Calu3 (cell line): ENCODE measurements at regions not wholly inside any gene's neighbourhood (a gene's known extent, or its start where the extent isn't known, plus 50 kb on each side); places are given as distances from the start of the nearest gene placed in this dataset.

Source experiments
- BruUV-seq: library from RNA; stranded (reverse); fragments of 400-500 nt; replicated peaks from 2 replicates; lab custom pipeline; 2021; lab: Mats Ljungman, UMichigan
- CTCF ChIA-PET: fragments of 300-600 bp; sonication (Branson Sonifier 250); formaldehyde crosslinking; loops from one replicate; lab custom pipeline; 2022; ENCODE audit warnings: antibody characterized with exemption; lab: Charles Lee
- DNase-seq: peaks from one replicate; pipeline ENCODE4 v3.0.0; 2022
- H3K27ac Mint-ChIP-seq: one replicate; pipeline ENCODE4 v1.8.0; 2022; ENCODE audit warnings: mixed read lengths; ENCODE audit not compliant: unreplicated experiment
- H3K27me3 Mint-ChIP-seq: one replicate; pipeline ENCODE4 v1.8.0; 2022; ENCODE audit warnings: mixed read lengths; ENCODE audit not compliant: unreplicated experiment
- H3K36me3 Mint-ChIP-seq: one replicate; pipeline ENCODE4 v1.8.0; 2022; ENCODE audit warnings: mild to moderate bottlenecking, moderate library complexity, mixed read lengths; ENCODE audit not compliant: insufficient read depth, unreplicated experiment
- H3K4me1 Mint-ChIP-seq: one replicate; pipeline ENCODE4 v1.8.0; 2022; ENCODE audit warnings: mild to moderate bottlenecking, low read depth, mixed read lengths; ENCODE audit not compliant: unreplicated experiment
- H3K4me3 Mint-ChIP-seq: one replicate; pipeline ENCODE4 v1.8.0; 2022; ENCODE audit warnings: mild to moderate bottlenecking, low read depth, moderate library complexity, mixed read lengths; ENCODE audit not compliant: unreplicated experiment
- H3K9me3 Mint-ChIP-seq: one replicate; pipeline ENCODE4 v1.8.0; 2022; ENCODE audit warnings: low read depth, mixed read lengths; ENCODE audit not compliant: unreplicated experiment
- intact Hi-C: fragments of 100-400 bp; cut with micrococcal nuclease; formaldehyde crosslinking; loops from one replicate; pipeline ENCODE4 v1.10.0; 2022; ENCODE audit not compliant: unreplicated experiment
- TF ChIP-seq, protein P1 (sequence below): fragments of 200-600 bp; IDR thresholded peaks from one replicate; pipeline ENCODE4 v1.8.0; 2022; ENCODE audit warnings: antibody characterized with exemption; ENCODE audit not compliant: unreplicated experiment

DNA sequence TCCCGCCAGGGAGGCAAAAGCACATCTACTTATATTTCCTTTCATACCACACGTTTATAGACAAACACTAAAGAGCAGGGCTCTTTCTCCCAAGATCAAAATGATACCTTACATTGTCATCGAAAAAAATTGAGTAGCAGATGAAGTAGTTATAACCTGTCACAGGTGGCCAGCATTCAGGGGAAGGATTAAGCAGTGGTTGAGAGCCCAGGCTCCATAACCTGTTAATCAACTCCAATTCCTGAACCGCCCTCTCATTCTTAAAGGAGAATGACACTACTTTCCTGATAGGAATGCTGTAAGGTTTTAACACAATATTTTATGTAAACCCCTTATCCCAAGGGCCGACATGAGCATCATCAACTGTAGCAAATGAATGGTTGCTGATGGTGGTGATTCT is 268.9 kb upstream of the KCNIP4 start:
- CTCF ChIA-PET: no interaction called here
- no peak overlapping the region for H3K27ac Mint-ChIP-seq
- TF ChIP-seq, protein P1, sequence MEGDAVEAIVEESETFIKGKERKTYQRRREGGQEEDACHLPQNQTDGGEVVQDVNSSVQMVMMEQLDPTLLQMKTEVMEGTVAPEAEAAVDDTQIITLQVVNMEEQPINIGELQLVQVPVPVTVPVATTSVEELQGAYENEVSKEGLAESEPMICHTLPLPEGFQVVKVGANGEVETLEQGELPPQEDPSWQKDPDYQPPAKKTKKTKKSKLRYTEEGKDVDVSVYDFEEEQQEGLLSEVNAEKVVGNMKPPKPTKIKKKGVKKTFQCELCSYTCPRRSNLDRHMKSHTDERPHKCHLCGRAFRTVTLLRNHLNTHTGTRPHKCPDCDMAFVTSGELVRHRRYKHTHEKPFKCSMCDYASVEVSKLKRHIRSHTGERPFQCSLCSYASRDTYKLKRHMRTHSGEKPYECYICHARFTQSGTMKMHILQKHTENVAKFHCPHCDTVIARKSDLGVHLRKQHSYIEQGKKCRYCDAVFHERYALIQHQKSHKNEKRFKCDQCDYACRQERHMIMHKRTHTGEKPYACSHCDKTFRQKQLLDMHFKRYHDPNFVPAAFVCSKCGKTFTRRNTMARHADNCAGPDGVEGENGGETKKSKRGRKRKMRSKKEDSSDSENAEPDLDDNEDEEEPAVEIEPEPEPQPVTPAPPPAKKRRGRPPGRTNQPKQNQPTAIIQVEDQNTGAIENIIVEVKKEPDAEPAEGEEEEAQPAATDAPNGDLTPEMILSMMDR: no peak
- H3K27me3 Mint-ChIP-seq: no peaks in the 10 kb centered on the region
- no peak for DNase-seq
- no peaks in the 10 kb centered on the region for H3K36me3 Mint-ChIP-seq
- no peak overlapping the region for H3K4me3 Mint-ChIP-seq
- no TSS peak for BruUV-seq
- no peaks in the 10 kb centered on the region for H3K4me1 Mint-ChIP-seq
- intact Hi-C loops: no loop called here
- no peaks in the 10 kb centered on the region for H3K9me3 Mint-ChIP-seq

DNA sequence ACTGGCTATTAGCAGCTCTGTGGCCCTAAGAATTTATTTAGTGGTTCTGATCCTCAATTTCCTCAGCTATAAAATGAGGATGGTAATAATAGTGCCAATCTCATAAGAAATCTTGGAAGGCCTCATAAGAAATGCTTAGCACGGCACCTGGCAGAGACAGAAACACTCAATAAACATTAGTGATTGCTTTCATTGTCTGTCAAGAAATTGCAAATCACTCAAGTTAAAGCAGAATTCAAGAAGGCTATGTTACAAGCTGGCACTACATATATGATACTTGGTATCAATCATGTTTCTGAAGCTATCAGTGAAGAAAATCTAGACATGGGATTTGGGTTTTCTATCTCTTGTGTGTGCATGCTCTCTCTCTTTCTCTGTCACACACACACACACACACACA is 267.7 kb upstream of the KCNIP4 start:
- BruUV-seq: no TSS peak

DNA sequence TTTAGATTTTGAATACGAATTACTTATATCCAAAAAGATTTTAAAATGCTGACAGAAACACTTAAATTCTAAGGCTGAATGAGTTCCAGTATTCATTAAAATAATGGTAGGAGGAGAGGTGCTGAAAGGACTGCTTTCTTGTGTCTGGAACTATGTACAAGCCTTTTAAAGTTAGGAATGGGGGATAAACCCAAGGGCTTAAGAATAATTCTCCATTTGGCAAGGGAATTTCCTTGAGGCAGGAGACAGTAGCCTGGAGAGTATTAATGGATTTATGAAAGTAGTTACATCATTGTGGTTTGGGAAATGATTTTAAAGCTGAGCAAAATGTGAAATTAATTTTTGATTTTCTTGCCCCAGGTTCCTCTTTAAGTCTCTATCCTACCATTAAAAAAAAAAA is 266.5 kb upstream of the KCNIP4 start:
- BruUV-seq: no TSS peak
- Mint-ChIP-seq H3K4me1 (no peaks in the 10 kb centered on the region), H3K36me3 (no peaks in the 10 kb centered on the region), H3K9me3 (no peaks in the 10 kb centered on the region), H3K27me3 (no peaks in the 10 kb centered on the region), H3K27ac (no peak overlapping the region), H3K4me3 (no peak overlapping the region)
- intact Hi-C loops: no loop called here
- no peak for DNase-seq
- TF ChIP-seq, protein P1: no peak
- CTCF ChIA-PET: no interaction called here

More for the DNA sequence above, 267.7 kb upstream of the KCNIP4 start:
- Mint-ChIP-seq H3K27me3 (no peaks in the 10 kb centered on the region), H3K4me1 (no peaks in the 10 kb centered on the region), H3K9me3 (no peaks in the 10 kb centered on the region), H3K4me3 (no peak overlapping the region), H3K27ac (no peak overlapping the region), H3K36me3 (no peaks in the 10 kb centered on the region)
- CTCF ChIA-PET: interaction anchor here (0.7 kb wide), 1 partner anchor 11 kb away, joined by 3 read pairs; no protein-coding TSS in a partner anchor
- TF ChIP-seq, protein P1: no peak
- intact Hi-C loops: no loop called here
- DNase-seq: no peak

- H3K4me3 Mint-ChIP-seq: no peak overlapping the region
- no peaks in the 10 kb centered on the region for H3K4me1 Mint-ChIP-seq
- intact Hi-C loops: no loop called here
- no peaks in the 10 kb centered on the region for H3K36me3 Mint-ChIP-seq
- CTCF ChIA-PET: no interaction called here
- no peak overlapping the region for H3K27ac Mint-ChIP-seq
- no peak for DNase-seq
- no TSS peak for BruUV-seq
- no peaks in the 10 kb centered on the region for H3K9me3 Mint-ChIP-seq
- H3K27me3 Mint-ChIP-seq: no peaks in the 10 kb centered on the region
- TF ChIP-seq, protein P1: no peak
Observed at GRCh38 chr4:22203711-22204011, 255.1 kb upstream of the KCNIP4 start.
